Thoracic aorta (tissue), 2 donors: ENCODE measurements at regions not wholly inside any gene's neighbourhood (a gene's known extent, or its start where the extent isn't known, plus 50 kb on each side); places are given as distances from the start of the nearest gene placed in this dataset.

Source experiments
- ATAC-seq: fragments of 150-250 bp; one replicate; pipeline ENCODE4 v1.8.0; 2017; ENCODE audit warnings: low read depth; ENCODE audit not compliant: insufficient number of reproducible peaks, low FRiP score
- DNase-seq: peaks from one replicate; pipeline ENCODE4 v3.0.0-alpha.2; 2020; ENCODE audit warnings: low spot score
- H3K27ac ChIP-seq, 2 donors: fragments of 200-600 bp; sonication (generic); 1 replicate in 1 of 2; 2 replicates in 1 of 2; pipeline ENCODE4 v1.5.1; 2016; ENCODE audit warnings: mild to moderate bottlenecking in 2 of 2, moderate library complexity in 2 of 2
- H3K27me3 ChIP-seq: fragments of 200-600 bp; sonication (generic); replicated peaks from 2 replicates; pipeline ENCODE4 v1.6.0; 2016; ENCODE audit warnings: mild to moderate bottlenecking; ENCODE audit not compliant: insufficient read depth
- H3K36me3 ChIP-seq: fragments of 200-600 bp; sonication (generic); one replicate; pipeline ENCODE4 v1.5.1; 2016
- H3K4me1 ChIP-seq, 2 donors: fragments of 200-600 bp; sonication (generic); 1 replicate in 1 of 2; 2 replicates in 1 of 2; pipeline versions ENCODE4 v1.5.1 to v1.6.0; 2016; ENCODE audit warnings: low read depth in 2 of 2, mild to moderate bottlenecking in 1 of 2; ENCODE audit not compliant: control insufficient read depth in 1 of 2
- H3K4me3 ChIP-seq: fragments of 200-600 bp; sonication (generic); 2 replicates; pipeline ENCODE4 v1.5.1; 2016; ENCODE audit warnings: mild to moderate bottlenecking
- H3K9me3 ChIP-seq: fragments of 200-600 bp; sonication (generic); 2 replicates; pipeline ENCODE4 v1.5.1; 2016
- TF ChIP-seq, protein P1 (sequence below): fragments of 200-600 bp; sonication (generic); IDR thresholded peaks from one replicate; pipeline ENCODE4 v1.5.1; 2019; ENCODE audit warnings: antibody characterized with exemption

DNA sequence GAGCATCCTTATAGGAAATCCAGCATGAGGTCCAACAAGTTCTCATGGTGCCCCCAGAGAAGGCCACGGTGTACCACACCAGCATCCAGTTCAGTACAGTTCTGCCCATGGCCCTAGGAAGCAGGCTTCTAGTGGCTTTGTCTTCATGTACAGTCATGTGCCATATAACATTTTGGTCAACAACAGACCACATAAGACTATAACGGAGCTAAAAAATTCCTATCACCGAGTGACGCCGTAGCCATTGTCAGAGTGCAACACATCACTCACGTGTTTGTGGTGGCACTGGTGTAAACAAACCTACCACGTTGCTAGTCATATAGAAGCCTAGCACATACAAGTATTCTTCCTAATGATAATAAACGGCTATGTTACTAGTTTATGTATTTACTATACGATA lies 209.0 kb downstream of the ARRDC4 start:
- DNase-seq (no peak), ATAC-seq (no peak)
- TF ChIP-seq, protein P1, sequence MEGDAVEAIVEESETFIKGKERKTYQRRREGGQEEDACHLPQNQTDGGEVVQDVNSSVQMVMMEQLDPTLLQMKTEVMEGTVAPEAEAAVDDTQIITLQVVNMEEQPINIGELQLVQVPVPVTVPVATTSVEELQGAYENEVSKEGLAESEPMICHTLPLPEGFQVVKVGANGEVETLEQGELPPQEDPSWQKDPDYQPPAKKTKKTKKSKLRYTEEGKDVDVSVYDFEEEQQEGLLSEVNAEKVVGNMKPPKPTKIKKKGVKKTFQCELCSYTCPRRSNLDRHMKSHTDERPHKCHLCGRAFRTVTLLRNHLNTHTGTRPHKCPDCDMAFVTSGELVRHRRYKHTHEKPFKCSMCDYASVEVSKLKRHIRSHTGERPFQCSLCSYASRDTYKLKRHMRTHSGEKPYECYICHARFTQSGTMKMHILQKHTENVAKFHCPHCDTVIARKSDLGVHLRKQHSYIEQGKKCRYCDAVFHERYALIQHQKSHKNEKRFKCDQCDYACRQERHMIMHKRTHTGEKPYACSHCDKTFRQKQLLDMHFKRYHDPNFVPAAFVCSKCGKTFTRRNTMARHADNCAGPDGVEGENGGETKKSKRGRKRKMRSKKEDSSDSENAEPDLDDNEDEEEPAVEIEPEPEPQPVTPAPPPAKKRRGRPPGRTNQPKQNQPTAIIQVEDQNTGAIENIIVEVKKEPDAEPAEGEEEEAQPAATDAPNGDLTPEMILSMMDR, result no peak
- Histone ChIP-seq H3K4me3 (no peak overlapping the region), H3K36me3 (no peaks in the 10 kb centered on the region), H3K27ac (no peak overlapping the region), H3K4me1 (no peaks in the 10 kb centered on the region), H3K9me3 (no peaks in the 10 kb centered on the region), H3K27me3 (no peaks in the 10 kb centered on the region)

DNA sequence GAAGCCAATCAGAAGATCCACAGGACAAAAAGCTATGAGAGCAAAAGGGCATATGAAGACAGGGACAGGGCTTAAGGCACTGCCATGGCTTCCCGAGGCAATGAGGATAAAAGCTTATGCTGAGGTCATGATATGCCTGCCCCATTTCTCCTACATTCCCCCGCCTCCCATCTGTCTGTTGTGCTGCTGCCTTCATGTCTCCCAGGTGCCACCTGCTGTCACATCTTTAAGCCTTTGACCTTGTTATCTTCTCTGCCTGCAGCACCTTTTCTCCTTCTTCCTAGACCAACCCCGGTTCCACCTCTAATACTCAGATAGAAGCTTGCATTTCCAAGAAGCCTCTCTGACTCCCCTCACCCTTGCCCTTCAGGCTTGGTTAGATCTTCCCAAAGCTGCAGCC lies 213.8 kb downstream of the ARRDC4 start:
- Histone ChIP-seq H3K4me1 (no peaks in the 10 kb centered on the region), H3K27ac (no peak overlapping the region), H3K9me3 (no peaks in the 10 kb centered on the region), H3K36me3 (no peaks in the 10 kb centered on the region), H3K27me3 (no peaks in the 10 kb centered on the region), H3K4me3 (no peak overlapping the region)
- ATAC-seq (no peak), DNase-seq (no peak)
- TF ChIP-seq, protein P1, result no peak

DNA sequence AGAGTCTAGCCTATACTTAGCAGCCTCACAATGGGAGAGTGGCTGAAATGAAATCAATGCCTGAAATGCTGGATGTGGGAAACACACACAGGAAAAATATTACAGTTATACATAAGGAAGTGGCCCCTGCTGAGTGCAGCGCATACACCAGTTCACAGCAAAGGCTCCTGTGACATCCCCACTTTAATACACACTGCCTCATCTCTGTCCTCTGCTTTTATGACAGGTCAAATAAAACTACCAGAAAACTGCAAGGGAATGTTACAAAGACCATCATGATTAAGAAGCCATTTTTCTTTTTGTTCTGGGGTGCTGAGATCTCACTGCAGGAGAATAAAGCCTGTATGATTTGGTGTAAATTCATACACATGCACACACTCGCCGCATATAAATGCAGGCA lies 214.3 kb downstream of the ARRDC4 start:
- no peaks in the 10 kb centered on the region for H3K36me3 ChIP-seq
- H3K27me3 ChIP-seq, result no peaks in the 10 kb centered on the region
- no peaks in the 10 kb centered on the region for H3K4me1 ChIP-seq
- no peaks in the 10 kb centered on the region for H3K9me3 ChIP-seq
- ATAC-seq (no peak), DNase-seq (no peak)
- H3K27ac ChIP-seq, result no peak overlapping the region
- TF ChIP-seq, protein P1, result no peak
- no peak overlapping the region for H3K4me3 ChIP-seq

DNA sequence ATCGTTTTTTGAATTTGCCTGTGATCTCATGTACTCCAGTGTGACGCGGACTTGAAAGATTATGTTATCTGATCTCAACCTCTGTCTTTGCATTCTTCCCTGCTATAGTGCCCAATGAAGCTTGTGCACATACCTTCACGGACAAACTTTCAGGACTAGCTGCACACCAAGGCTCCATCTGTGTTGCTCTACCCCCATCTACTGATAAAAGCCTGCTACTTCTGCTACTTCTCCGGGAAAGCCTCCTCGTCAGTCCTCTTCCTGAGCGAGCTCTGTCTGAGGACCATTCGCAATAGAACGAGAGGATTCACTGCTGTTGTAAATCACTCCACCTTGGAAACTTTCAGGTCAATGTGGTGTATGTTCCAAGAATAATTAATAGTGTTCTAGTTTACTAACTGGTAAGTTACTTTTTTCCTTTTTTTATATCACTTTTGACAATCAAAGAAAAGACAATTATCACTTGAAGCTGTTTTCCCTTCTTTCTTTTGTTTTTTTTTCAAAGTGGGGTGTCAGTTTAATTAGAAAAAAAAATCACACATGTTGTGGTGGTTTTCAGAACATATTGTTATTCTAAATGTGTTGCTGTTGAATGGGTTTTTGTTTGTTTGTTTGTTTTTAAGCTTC lies 217.6 kb downstream of the ARRDC4 start:
- Histone ChIP-seq H3K4me1 (no peaks in the 10 kb centered on the region), H3K27ac (no peak overlapping the region), H3K27me3 (no peaks in the 10 kb centered on the region), H3K4me3 (no peak overlapping the region), H3K9me3 (no peaks in the 10 kb centered on the region), H3K36me3 (no peaks in the 10 kb centered on the region)
- TF ChIP-seq, protein P1, result peak; percentile 48
- ATAC-seq (no peak), DNase-seq (no peak)

DNA sequence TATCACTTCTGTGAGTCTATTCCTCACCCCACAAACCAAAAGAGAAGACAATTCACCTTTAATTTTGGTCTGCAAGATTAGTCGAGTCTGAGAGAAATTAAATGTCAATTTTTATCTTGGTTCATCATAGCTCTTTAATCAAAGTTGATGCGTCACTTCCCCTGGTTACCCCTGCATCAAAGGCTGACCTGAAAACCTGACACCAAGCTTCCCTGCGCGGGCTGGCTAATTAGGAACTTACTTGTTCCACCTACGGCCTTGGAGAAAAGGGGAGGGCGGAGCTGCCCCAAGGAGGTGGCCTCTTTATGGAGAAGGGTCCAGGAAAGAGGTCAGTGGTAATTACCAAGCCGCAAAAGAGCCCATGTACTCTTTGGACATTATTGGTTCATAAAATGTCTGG lies 218.4 kb downstream of the ARRDC4 start:
- H3K9me3 ChIP-seq, result no peaks in the 10 kb centered on the region
- no peak overlapping the region for H3K4me3 ChIP-seq
- no peak overlapping the region for H3K27ac ChIP-seq
- H3K27me3 ChIP-seq, result no peaks in the 10 kb centered on the region
- H3K36me3 ChIP-seq, result no peaks in the 10 kb centered on the region
- H3K4me1 ChIP-seq, result no peaks in the 10 kb centered on the region
- ATAC-seq, result no peak
- TF ChIP-seq, protein P1, result no peak
- DNase-seq, result no peak
